ENCODE measurements at regions not wholly inside any gene's neighbourhood (a gene's known extent, or its start where the extent isn't known, plus 50 kb on each side); places are given as distances from the start of the nearest gene placed in this dataset.

DNA sequence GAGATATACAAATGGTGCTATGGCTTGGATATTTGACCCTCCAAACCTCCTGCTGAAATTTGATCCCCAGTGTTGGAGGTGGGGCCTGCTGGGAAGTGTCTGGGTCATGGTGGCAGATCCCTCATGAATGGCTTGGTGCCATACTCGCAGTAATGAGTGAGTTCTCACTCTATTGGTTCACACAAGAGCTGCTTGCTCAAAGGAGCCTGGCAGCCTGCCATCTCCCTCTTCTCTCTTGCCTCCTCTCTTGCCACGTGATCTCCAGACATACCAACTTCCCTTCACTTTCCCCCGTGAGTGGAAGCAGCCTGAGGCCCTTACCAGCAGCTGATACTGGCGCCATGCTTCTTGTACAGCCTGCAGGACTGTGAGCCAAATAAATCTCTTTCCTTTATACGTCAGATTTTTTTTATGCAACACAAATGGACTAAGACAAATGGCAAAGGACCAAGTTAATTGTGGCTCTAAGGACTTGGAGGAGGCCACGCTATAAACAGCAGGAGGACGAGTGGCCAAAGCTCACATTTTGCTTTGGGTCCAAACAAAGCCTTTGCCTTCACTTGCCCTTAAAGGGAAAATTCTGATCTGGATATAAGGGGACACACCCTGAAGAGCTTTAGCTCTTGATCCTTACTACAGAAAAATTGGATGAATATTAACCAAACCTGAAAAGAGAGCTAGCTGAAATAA lies 214.7 kb downstream of the SS18 start:
- Histone ChIP-seq H3K36me3 (ENCODE audit: control insufficient read depth, insufficient read depth, low read length) (no peaks in the 10 kb centered on the region), H3K9ac (ENCODE audit: low read length) (no peak overlapping the region), H3K4me3 (ENCODE audit: low read depth, low read length) (no peak overlapping the region), H3K27ac (ENCODE audit: low read depth, low read length) (no peak overlapping the region), H3K4me1 (ENCODE audit: control insufficient read depth, insufficient read depth, low read length) (no peaks in the 10 kb centered on the region), H3K27me3 (ENCODE audit: control insufficient read depth, insufficient read depth, low read length) (no peaks in the 10 kb centered on the region), H3K9me3 (ENCODE audit: control insufficient read depth, insufficient read depth, low read depth, low read length) (0 out of 2 replicates have a peak, but pooled peaks cover 2% of the 10 kb centered on the region)

- Histone ChIP-seq H3K4me3 (ENCODE audit: low read depth, low read length) (no peak overlapping the region), H3K4me1 (ENCODE audit: control insufficient read depth, insufficient read depth, low read length) (no peaks in the 10 kb centered on the region), H3K36me3 (ENCODE audit: control insufficient read depth, insufficient read depth, low read length) (no peaks in the 10 kb centered on the region), H3K27me3 (ENCODE audit: control insufficient read depth, insufficient read depth, low read length) (no peaks in the 10 kb centered on the region), H3K9me3 (ENCODE audit: control insufficient read depth, insufficient read depth, low read depth, low read length) (0 out of 2 replicates have a peak, but pooled peaks cover 2% of the 10 kb centered on the region), H3K27ac (ENCODE audit: low read depth, low read length) (no peak overlapping the region), H3K9ac (ENCODE audit: low read length) (no peak overlapping the region)
Measured at GRCh38 chr18:25873833-25874232, 216.6 kb downstream of the SS18 start.

GRCh38 chr18:25866331-25866730 lies 224.1 kb downstream of the SS18 start:
- H3K9ac ChIP-seq (ENCODE audit: low read length), result no peak overlapping the region
- H3K27me3 ChIP-seq (ENCODE audit: control insufficient read depth, insufficient read depth, low read length), result no peaks in the 10 kb centered on the region
- H3K9me3 ChIP-seq (ENCODE audit: control insufficient read depth, insufficient read depth, low read depth, low read length), result peaks cover 4% of the 10 kb centered on the region; the same call in 1 of the 2 replicates

GRCh38 chr18:25862881-25863600 lies 227.4 kb downstream of the SS18 start:
- Histone ChIP-seq H3K27me3 (ENCODE audit: control insufficient read depth, insufficient read depth, low read length) (no peaks in the 10 kb centered on the region), H3K9ac (ENCODE audit: low read length) (no peak overlapping the region), H3K4me1 (ENCODE audit: control insufficient read depth, insufficient read depth, low read length) (no peaks in the 10 kb centered on the region), H3K4me3 (ENCODE audit: low read depth, low read length) (no peak overlapping the region), H3K9me3 (ENCODE audit: control insufficient read depth, insufficient read depth, low read depth, low read length) (peaks cover 4% of the 10 kb centered on the region; the same call in 1 of the 2 replicates), H3K36me3 (ENCODE audit: control insufficient read depth, insufficient read depth, low read length) (no peaks in the 10 kb centered on the region), H3K27ac (ENCODE audit: low read depth, low read length) (no peak overlapping the region)

More at GRCh38 chr18:25866331-25866730, 224.1 kb downstream of the SS18 start:
- H3K27ac ChIP-seq (ENCODE audit: low read depth, low read length), result no peak overlapping the region
- no peaks in the 10 kb centered on the region for H3K36me3 ChIP-seq (ENCODE audit: control insufficient read depth, insufficient read depth, low read length)
- no peak overlapping the region for H3K4me3 ChIP-seq (ENCODE audit: low read depth, low read length)
- no peaks in the 10 kb centered on the region for H3K4me1 ChIP-seq (ENCODE audit: control insufficient read depth, insufficient read depth, low read length)

DNA sequence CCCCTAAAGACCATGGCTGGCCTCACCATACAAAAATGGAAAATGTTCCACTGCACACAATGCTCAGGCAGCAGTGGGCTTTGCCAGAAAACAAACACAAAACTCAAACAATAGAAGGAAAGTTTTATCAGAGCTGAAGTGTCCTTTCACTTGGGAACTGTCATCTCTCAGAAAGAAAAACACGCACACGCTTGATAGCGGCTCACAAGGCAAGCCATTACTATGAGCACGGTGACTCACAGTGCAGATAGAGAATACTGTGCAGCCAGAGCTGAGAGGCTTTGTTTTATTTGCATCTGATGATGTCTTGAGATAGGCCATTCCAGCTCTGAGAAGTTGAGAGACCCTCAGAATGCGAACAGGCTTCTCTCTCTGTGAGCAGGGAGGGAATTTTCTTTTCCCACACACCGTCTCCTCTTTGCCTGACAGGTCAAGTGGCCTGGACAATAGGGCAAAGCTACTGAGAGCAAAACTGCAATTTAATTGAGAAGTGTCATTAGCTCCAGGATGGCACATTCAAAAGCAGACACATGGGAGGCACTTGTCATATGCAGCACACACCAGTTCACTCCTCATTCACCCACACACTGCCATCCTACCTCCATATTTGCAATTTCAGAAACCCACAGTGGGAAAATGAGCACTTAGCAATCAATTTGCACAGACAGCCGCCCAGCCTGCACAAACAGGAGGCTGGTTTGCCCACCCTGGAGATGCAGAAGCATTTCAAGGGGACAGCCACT lies 236.6 kb downstream of the SS18 start:
- Histone ChIP-seq H3K36me3 (ENCODE audit: control insufficient read depth, insufficient read depth, low read length) (no peaks in the 10 kb centered on the region), H3K27ac (ENCODE audit: low read depth, low read length) (no peak overlapping the region), H3K9ac (ENCODE audit: low read length) (no peak overlapping the region), H3K9me3 (ENCODE audit: control insufficient read depth, insufficient read depth, low read depth, low read length) (no peaks in the 10 kb centered on the region), H3K4me1 (ENCODE audit: control insufficient read depth, insufficient read depth, low read length) (no peaks in the 10 kb centered on the region), H3K4me3 (ENCODE audit: low read depth, low read length) (no peak overlapping the region), H3K27me3 (ENCODE audit: control insufficient read depth, insufficient read depth, low read length) (no peaks in the 10 kb centered on the region)

DNA sequence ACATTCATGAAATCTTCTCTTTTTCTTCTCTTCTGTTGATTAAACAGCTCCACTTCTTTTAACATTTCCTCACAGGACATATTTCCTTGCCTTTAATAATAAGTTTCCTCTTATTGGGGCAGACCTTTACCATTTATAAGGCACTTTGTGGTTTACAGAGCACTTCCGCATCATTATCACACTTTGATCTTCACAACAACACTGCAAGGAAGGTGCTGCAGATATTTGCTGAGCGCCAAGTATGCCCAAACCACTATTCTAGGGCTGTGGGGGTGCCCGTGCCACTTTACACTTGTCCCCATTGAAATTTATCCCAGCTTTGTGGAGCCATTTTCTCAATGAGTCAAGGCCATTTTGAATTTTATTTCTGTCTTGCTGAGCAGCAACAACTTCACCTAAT lies 246.6 kb downstream of the SS18 start:
- no peaks in the 10 kb centered on the region for H3K27me3 ChIP-seq (ENCODE audit: control insufficient read depth, insufficient read depth, low read length)
- no peak overlapping the region for H3K4me3 ChIP-seq (ENCODE audit: low read depth, low read length)
- H3K9ac ChIP-seq (ENCODE audit: low read length), result no peak overlapping the region
- no peaks in the 10 kb centered on the region for H3K4me1 ChIP-seq (ENCODE audit: control insufficient read depth, insufficient read depth, low read length)
- H3K36me3 ChIP-seq (ENCODE audit: control insufficient read depth, insufficient read depth, low read length), result no peaks in the 10 kb centered on the region
- no peaks in the 10 kb centered on the region for H3K9me3 ChIP-seq (ENCODE audit: control insufficient read depth, insufficient read depth, low read depth, low read length)
- H3K27ac ChIP-seq (ENCODE audit: low read depth, low read length), result no peak overlapping the region

DNA sequence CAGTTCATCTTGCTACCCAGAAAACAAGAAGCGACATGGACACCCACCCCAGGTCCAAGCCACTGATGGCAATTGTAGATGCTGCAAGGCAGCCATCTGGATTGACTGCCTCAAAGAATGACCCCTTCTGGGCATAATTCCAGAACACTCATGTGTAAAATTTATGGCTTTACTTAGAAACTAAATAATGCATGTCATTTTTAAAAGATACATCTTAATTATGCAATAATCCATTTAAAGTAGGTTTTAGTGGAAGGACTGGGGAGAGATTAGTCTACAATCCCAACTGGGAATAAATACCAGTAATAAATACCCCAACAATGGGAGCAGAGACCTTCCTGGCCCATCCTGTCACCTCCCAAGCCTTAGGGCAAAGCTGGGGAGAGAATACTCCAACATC lies 247.7 kb downstream of the SS18 start:
- Histone ChIP-seq H3K4me3 (ENCODE audit: low read depth, low read length) (no peak overlapping the region), H3K36me3 (ENCODE audit: control insufficient read depth, insufficient read depth, low read length) (no peaks in the 10 kb centered on the region), H3K27ac (ENCODE audit: low read depth, low read length) (no peak overlapping the region), H3K9ac (ENCODE audit: low read length) (no peak overlapping the region), H3K9me3 (ENCODE audit: control insufficient read depth, insufficient read depth, low read depth, low read length) (no peaks in the 10 kb centered on the region), H3K4me1 (ENCODE audit: control insufficient read depth, insufficient read depth, low read length) (no peaks in the 10 kb centered on the region), H3K27me3 (ENCODE audit: control insufficient read depth, insufficient read depth, low read length) (no peaks in the 10 kb centered on the region)

- H3K4me1 ChIP-seq (ENCODE audit: control insufficient read depth, insufficient read depth, low read length), result peaks cover 3% of the 10 kb centered on the region; the same call in 1 of the 2 replicates
- no peaks in the 10 kb centered on the region for H3K9me3 ChIP-seq (ENCODE audit: control insufficient read depth, insufficient read depth, low read depth, low read length)
- H3K36me3 ChIP-seq (ENCODE audit: control insufficient read depth, insufficient read depth, low read length), result no peaks in the 10 kb centered on the region
- no peak overlapping the region for H3K9ac ChIP-seq (ENCODE audit: low read length)
- no peaks in the 10 kb centered on the region for H3K27me3 ChIP-seq (ENCODE audit: control insufficient read depth, insufficient read depth, low read length)
- no peak overlapping the region for H3K4me3 ChIP-seq (ENCODE audit: low read depth, low read length)
- no peak overlapping the region for H3K27ac ChIP-seq (ENCODE audit: low read depth, low read length)
Measured at GRCh38 chr18:25834061-25834460, 256.4 kb downstream of the SS18 start.

- Histone ChIP-seq H3K4me1 (ENCODE audit: control insufficient read depth, insufficient read depth, low read length) (peaks cover 16% of the 10 kb centered on the region; the same call in 1 of the 2 replicates), H3K9ac (ENCODE audit: low read length) (no peak overlapping the region), H3K9me3 (ENCODE audit: control insufficient read depth, insufficient read depth, low read depth, low read length) (no peaks in the 10 kb centered on the region), H3K36me3 (ENCODE audit: control insufficient read depth, insufficient read depth, low read length) (no peaks in the 10 kb centered on the region), H3K4me3 (ENCODE audit: low read depth, low read length) (no peak overlapping the region), H3K27ac (ENCODE audit: low read depth, low read length) (no peak overlapping the region), H3K27me3 (ENCODE audit: control insufficient read depth, insufficient read depth, low read length) (no peaks in the 10 kb centered on the region)
Measured at GRCh38 chr18:25832001-25832604, 258.3 kb downstream of the SS18 start.

DNA sequence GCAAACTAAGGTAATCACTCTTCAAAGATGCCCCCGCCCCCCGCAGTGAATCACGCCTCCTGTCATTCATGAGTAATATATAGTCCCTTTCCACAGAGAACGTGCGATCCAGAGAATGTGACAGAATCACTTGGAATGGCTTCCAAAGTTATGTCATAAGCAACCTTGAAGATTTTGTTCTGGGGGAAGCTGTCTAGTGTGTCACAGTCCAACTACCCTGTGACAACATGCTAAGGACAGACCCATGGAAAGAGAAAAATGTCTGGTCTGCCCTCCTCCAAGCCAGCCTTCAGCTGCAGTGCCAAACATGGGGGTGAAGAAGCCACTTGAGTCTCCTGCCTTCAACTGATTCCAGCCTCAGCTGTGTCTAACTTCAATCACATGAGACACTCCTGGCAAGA lies 259.1 kb downstream of the SS18 start:
- Histone ChIP-seq H3K27me3 (ENCODE audit: control insufficient read depth, insufficient read depth, low read length) (no peaks in the 10 kb centered on the region), H3K36me3 (ENCODE audit: control insufficient read depth, insufficient read depth, low read length) (no peaks in the 10 kb centered on the region), H3K9ac (ENCODE audit: low read length) (no peak overlapping the region), H3K4me1 (ENCODE audit: control insufficient read depth, insufficient read depth, low read length) (peaks cover 19% of the 10 kb centered on the region; the same call in 1 of the 2 replicates), H3K9me3 (ENCODE audit: control insufficient read depth, insufficient read depth, low read depth, low read length) (no peaks in the 10 kb centered on the region), H3K27ac (ENCODE audit: low read depth, low read length) (no peak overlapping the region), H3K4me3 (ENCODE audit: low read depth, low read length) (no peak overlapping the region)

All from HUES6 (cell line).